HUES64 (cell line): ENCODE measurements at regions not wholly inside any gene's neighbourhood (a gene's known extent, or its start where the extent isn't known, plus 50 kb on each side); places are given as distances from the start of the nearest gene placed in this dataset.
"Not testable (repeated sequence)": the region's sequence is repeated elsewhere in the genome, so short reads cannot be mapped to it uniquely, and the experiment has no call there.

Source experiments
- H3K27ac ChIP-seq: 2 replicates; pipeline ENCODE4 v1.7.0; 2013; ENCODE audit warnings: low read depth, low read length, inconsistent platforms
- H3K27me3 ChIP-seq: 2 replicates; pipeline ENCODE4 v1.6.1; 2013; ENCODE audit warnings: mild to moderate bottlenecking, low read length; ENCODE audit not compliant: insufficient read depth
- H3K36me3 ChIP-seq: 2 replicates; pipeline ENCODE4 v1.6.1; 2013; ENCODE audit warnings: mild to moderate bottlenecking, low read length; ENCODE audit not compliant: insufficient read depth
- H3K4me1 ChIP-seq: 2 replicates; pipeline ENCODE4 v1.6.1; 2013; ENCODE audit warnings: mild to moderate bottlenecking, low read length, moderate library complexity; ENCODE audit not compliant: insufficient read depth
- H3K4me3 ChIP-seq: 2 replicates; pipeline ENCODE4 v1.5.1; 2013; ENCODE audit warnings: mild to moderate bottlenecking, low read length, moderate library complexity
- H3K9ac ChIP-seq: 2 replicates; pipeline ENCODE4 v1.6.1; 2013; ENCODE audit warnings: mild to moderate bottlenecking, low read depth, low read length
- H3K9me3 ChIP-seq: 2 replicates; pipeline ENCODE4 v1.6.1; 2013; ENCODE audit warnings: low read depth, low read length; ENCODE audit not compliant: insufficient read depth
- WGBS: fragments of 150-250, 120-280 bp; methylation state at CpG from one replicate; pipeline ENCODE4 v1.1.7; 2013; ENCODE audit warnings: missing lambda C conversion rate; 5-methylcytosine and 5-hydroxymethylcytosine counted together

- Histone ChIP-seq H3K9ac (no peak overlapping the region), H3K27me3 (no peaks in the 10 kb centered on the region), H3K4me1 (peaks cover 3% of the 10 kb centered on the region; the same call in 1 of the 2 replicates), H3K4me3 (no peak overlapping the region), H3K36me3 (no peaks in the 10 kb centered on the region), H3K9me3 (no peaks in the 10 kb centered on the region), H3K27ac (no peak overlapping the region)
- 92% methylated on average over 3 of the region's 3 CpGs for WGBS
These were observed 398.9 kb upstream of the SEMA3C start for GRCh38 chr7:81317741-81318140.

- Histone ChIP-seq H3K27me3 (no peaks in the 10 kb centered on the region), H3K9ac (no peak overlapping the region), H3K4me1 (peaks cover 10% of the 10 kb centered on the region; the same call in 1 of the 2 replicates), H3K4me3 (no peak overlapping the region), H3K9me3 (no peaks in the 10 kb centered on the region), H3K36me3 (no peaks in the 10 kb centered on the region), H3K27ac (no peak overlapping the region)
- 45% methylated on average over 2 of the region's 2 CpGs for WGBS
These were observed 389.9 kb upstream of the SEMA3C start for GRCh38 chr7:81308643-81309322.

- 89% methylated on average over 2 of the region's 2 CpGs for WGBS
- no peaks in the 10 kb centered on the region for H3K4me1 ChIP-seq
- H3K27ac ChIP-seq: no peak overlapping the region
These were observed 383.0 kb upstream of the SEMA3C start for GRCh38 chr7:81301815-81302214.

GRCh38 chr7:81300753-81301152, 381.9 kb upstream of the SEMA3C start:
- 95% methylated on average over 2 of the region's 3 CpGs for WGBS

More at GRCh38 chr7:81301815-81302214, 383.0 kb upstream of the SEMA3C start:
- Histone ChIP-seq H3K9ac (no peak overlapping the region), H3K9me3 (no peaks in the 10 kb centered on the region), H3K36me3 (no peaks in the 10 kb centered on the region), H3K4me3 (no peak overlapping the region), H3K27me3 (no peaks in the 10 kb centered on the region)

GRCh38 chr7:81299711-81300110, 380.9 kb upstream of the SEMA3C start:
- Histone ChIP-seq H3K36me3 (no peaks in the 10 kb centered on the region), H3K27ac (no peak overlapping the region), H3K4me3 (no peak overlapping the region), H3K4me1 (no peaks in the 10 kb centered on the region), H3K9ac (no peak overlapping the region), H3K9me3 (no peaks in the 10 kb centered on the region), H3K27me3 (no peaks in the 10 kb centered on the region)
- WGBS: 76% methylated on average over 3 of the region's 3 CpGs

More at GRCh38 chr7:81300753-81301152, 381.9 kb upstream of the SEMA3C start:
- Histone ChIP-seq H3K4me3 (no peak overlapping the region), H3K9me3 (no peaks in the 10 kb centered on the region), H3K36me3 (no peaks in the 10 kb centered on the region), H3K9ac (no peak overlapping the region), H3K4me1 (no peaks in the 10 kb centered on the region), H3K27ac (no peak overlapping the region), H3K27me3 (no peaks in the 10 kb centered on the region)

GRCh38 chr7:81298951-81299666, 380.3 kb upstream of the SEMA3C start:
- Histone ChIP-seq H3K36me3 (no peaks in the 10 kb centered on the region), H3K27me3 (no peaks in the 10 kb centered on the region), H3K9ac (no peak overlapping the region), H3K4me3 (no peak overlapping the region), H3K27ac (no peak overlapping the region), H3K4me1 (no peaks in the 10 kb centered on the region), H3K9me3 (no peaks in the 10 kb centered on the region)
- WGBS: 82% methylated on average over 2 of the region's 5 CpGs

GRCh38 chr7:81297317-81297716, 378.5 kb upstream of the SEMA3C start:
- WGBS: 38% methylated on average over 2 of the region's 2 CpGs
- Histone ChIP-seq H3K27ac (no peak overlapping the region), H3K27me3 (no peaks in the 10 kb centered on the region), H3K9me3 (no peaks in the 10 kb centered on the region), H3K36me3 (no peaks in the 10 kb centered on the region), H3K4me3 (no peak overlapping the region), H3K9ac (no peak overlapping the region), H3K4me1 (no peaks in the 10 kb centered on the region)

- H3K4me1 ChIP-seq: no peaks in the 10 kb centered on the region
- no peaks in the 10 kb centered on the region for H3K9me3 ChIP-seq
- H3K27ac ChIP-seq: no peak overlapping the region
- 95% methylated on average over 2 of the region's 2 CpGs for WGBS
- no peak overlapping the region for H3K9ac ChIP-seq
- no peak overlapping the region for H3K4me3 ChIP-seq
- H3K27me3 ChIP-seq: no peaks in the 10 kb centered on the region
- H3K36me3 ChIP-seq: no peaks in the 10 kb centered on the region
These were observed 377.9 kb upstream of the SEMA3C start for GRCh38 chr7:81296726-81297125.

GRCh38 chr7:81294897-81295515, 376.2 kb upstream of the SEMA3C start:
- 96% methylated on average over 12 of the region's 12 CpGs for WGBS
- H3K9ac ChIP-seq: no peak overlapping the region

GRCh38 chr7:81293806-81294205, 375.0 kb upstream of the SEMA3C start:
- no peaks in the 10 kb centered on the region for H3K9me3 ChIP-seq
- WGBS: 93% methylated on average over 1 of the region's 1 CpG
- H3K4me1 ChIP-seq: no peaks in the 10 kb centered on the region
- no peaks in the 10 kb centered on the region for H3K27me3 ChIP-seq
- H3K9ac ChIP-seq: no peak overlapping the region
- H3K27ac ChIP-seq: no peak overlapping the region
- no peaks in the 10 kb centered on the region for H3K36me3 ChIP-seq
- H3K4me3 ChIP-seq: no peak overlapping the region

More at GRCh38 chr7:81294897-81295515, 376.2 kb upstream of the SEMA3C start:
- Histone ChIP-seq H3K27me3 (no peaks in the 10 kb centered on the region), H3K4me1 (no peaks in the 10 kb centered on the region), H3K36me3 (no peaks in the 10 kb centered on the region), H3K4me3 (no peak overlapping the region), H3K9me3 (no peaks in the 10 kb centered on the region), H3K27ac (no peak overlapping the region)

GRCh38 chr7:81286754-81287153, 367.9 kb upstream of the SEMA3C start:
- not testable (repeated sequence) for H3K27me3 ChIP-seq, H3K27ac ChIP-seq, H3K4me3 ChIP-seq, H3K9ac ChIP-seq, H3K36me3 ChIP-seq, H3K4me1 ChIP-seq, H3K9me3 ChIP-seq
- 90% methylated on average over 2 of the region's 4 CpGs for WGBS
